Activated CD8-positive, alpha-beta T cell treated with anti-CD3 and anti-CD28 coated beads for 36 hours (primary cell): ENCODE measurements at regions not wholly inside any gene's neighbourhood (a gene's known extent, or its start where the extent isn't known, plus 50 kb on each side); places are given as distances from the start of the nearest gene placed in this dataset.

Experiments
- ATAC-seq: fragments of 200-7000 bp; cut with Tn5 transposase; one replicate; pipeline ENCODE4 v1.10.0; 2021; ENCODE audit warnings: mild to moderate bottlenecking, moderate library complexity
- CTCF ChIA-PET: fragments of 350-600 bp; sonication (Branson Sonifier 250); formaldehyde crosslinking; loops from one replicate; lab custom pipeline; 2021; ENCODE audit warnings: antibody characterized with exemption; lab: Charles Lee
- POLR2A ChIA-PET: fragments of 350-600 bp; sonication (Branson Sonifier 250); formaldehyde crosslinking; loops from one replicate; lab custom pipeline; 2021; ENCODE audit warnings: antibody characterized with exemption; lab: Charles Lee
- DNase-seq: peaks from one replicate; pipeline ENCODE4 v3.0.0-alpha.2; 2020
- H3K27ac Mint-ChIP-seq: one replicate; pipeline ENCODE4 v1.8.0; 2021; ENCODE audit warnings: mild to moderate bottlenecking, mixed read lengths
- H3K27me3 Mint-ChIP-seq: one replicate; pipeline ENCODE4 v1.8.0; 2021; ENCODE audit warnings: mixed read lengths
- H3K36me3 Mint-ChIP-seq: one replicate; pipeline ENCODE4 v1.8.0; 2021; ENCODE audit warnings: low read depth, mixed read lengths
- H3K4me1 Mint-ChIP-seq: one replicate; pipeline ENCODE4 v1.8.0; 2021; ENCODE audit warnings: low read depth, mixed read lengths
- H3K4me3 Mint-ChIP-seq: one replicate; pipeline ENCODE4 v1.8.0; 2021; ENCODE audit warnings: mild to moderate bottlenecking, moderate library complexity, mixed read lengths
- H3K9me3 Mint-ChIP-seq: one replicate; pipeline ENCODE4 v1.8.0; 2021; ENCODE audit warnings: mixed read lengths
- intact Hi-C: fragments of 100-400 bp; cut with micrococcal nuclease; formaldehyde crosslinking; loops from one replicate; pipeline ENCODE4 v1.10.0; 2022
- TF ChIP-seq, protein P1 (sequence below): fragments of 200-600 bp; IDR thresholded peaks from one replicate; pipeline ENCODE4 v1.8.0; 2022; ENCODE audit warnings: antibody characterized with exemption, mild to moderate bottlenecking

DNA sequence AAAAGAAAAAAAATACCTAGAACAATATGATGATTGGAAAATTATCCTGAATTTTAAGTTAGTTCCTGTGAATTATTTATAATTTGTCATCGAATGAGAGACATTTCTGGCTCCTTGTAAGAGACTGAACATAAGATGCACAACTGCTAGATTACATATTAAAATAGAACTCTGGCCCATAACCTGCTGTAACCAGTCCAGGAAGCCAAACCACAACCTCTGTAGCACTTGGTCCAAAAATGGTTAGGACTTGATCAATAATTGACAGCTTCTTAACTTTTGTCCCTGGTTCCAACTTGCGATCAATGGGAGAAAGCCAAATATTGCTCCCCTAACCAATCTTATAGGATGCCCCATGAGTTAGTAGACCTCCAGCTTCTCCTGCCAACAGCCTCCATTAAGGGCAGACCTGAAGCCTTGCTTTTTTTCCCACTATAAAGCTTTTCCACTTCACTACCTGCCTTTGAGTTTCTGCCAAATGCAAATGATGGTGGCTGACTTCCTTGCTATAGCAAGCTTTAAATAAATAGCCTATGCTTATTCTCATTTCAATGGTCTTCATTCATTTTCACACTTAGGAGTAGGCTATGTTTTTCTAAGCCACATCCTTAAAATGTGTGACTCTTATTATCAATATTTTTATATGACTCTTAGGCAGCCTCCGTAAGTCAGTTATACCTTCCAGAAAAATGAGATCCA, 224.0 kb upstream of the ARHGEF26 start:
- TF ChIP-seq, protein P1, sequence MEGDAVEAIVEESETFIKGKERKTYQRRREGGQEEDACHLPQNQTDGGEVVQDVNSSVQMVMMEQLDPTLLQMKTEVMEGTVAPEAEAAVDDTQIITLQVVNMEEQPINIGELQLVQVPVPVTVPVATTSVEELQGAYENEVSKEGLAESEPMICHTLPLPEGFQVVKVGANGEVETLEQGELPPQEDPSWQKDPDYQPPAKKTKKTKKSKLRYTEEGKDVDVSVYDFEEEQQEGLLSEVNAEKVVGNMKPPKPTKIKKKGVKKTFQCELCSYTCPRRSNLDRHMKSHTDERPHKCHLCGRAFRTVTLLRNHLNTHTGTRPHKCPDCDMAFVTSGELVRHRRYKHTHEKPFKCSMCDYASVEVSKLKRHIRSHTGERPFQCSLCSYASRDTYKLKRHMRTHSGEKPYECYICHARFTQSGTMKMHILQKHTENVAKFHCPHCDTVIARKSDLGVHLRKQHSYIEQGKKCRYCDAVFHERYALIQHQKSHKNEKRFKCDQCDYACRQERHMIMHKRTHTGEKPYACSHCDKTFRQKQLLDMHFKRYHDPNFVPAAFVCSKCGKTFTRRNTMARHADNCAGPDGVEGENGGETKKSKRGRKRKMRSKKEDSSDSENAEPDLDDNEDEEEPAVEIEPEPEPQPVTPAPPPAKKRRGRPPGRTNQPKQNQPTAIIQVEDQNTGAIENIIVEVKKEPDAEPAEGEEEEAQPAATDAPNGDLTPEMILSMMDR, result no peak

DNA sequence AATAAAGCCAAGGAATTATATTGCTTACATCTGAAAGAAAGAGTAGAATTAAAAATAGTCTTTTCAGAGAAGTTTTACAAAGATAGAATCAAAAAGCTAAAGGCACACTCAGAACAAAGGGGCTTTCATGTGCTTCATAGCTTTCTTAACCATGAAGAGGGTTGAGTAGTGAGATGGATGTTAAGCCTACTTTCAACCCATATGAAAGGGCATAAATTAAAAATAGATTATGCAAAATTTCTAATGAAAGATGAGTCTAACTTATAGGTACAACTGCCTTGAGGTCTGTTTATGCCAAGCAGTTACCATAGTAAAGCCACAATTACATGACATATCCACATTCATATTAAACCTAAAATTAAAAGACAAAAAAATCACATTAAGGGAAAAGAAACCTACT, 223.3 kb upstream of the ARHGEF26 start:
- ChIA-PET CTCF (no interaction called here), POLR2A (no interaction called here)
- Mint-ChIP-seq H3K36me3 (no peaks in the 10 kb centered on the region), H3K4me1 (no peaks in the 10 kb centered on the region), H3K27me3 (no peaks in the 10 kb centered on the region), H3K4me3 (no peak overlapping the region), H3K27ac (no peak overlapping the region), H3K9me3 (no peaks in the 10 kb centered on the region)
- no peak for DNase-seq
- ATAC-seq, result no peak
- intact Hi-C loops, result no loop called here
- TF ChIP-seq, protein P1, result no peak

More for the DNA sequence above, 224.0 kb upstream of the ARHGEF26 start:
- intact Hi-C loops, result no loop called here
- ATAC-seq, result no peak
- Mint-ChIP-seq H3K4me1 (no peaks in the 10 kb centered on the region), H3K27me3 (no peaks in the 10 kb centered on the region), H3K27ac (no peak overlapping the region), H3K36me3 (no peaks in the 10 kb centered on the region), H3K9me3 (no peaks in the 10 kb centered on the region), H3K4me3 (no peak overlapping the region)
- ChIA-PET CTCF (no interaction called here), POLR2A (no interaction called here)
- no peak for DNase-seq

DNA sequence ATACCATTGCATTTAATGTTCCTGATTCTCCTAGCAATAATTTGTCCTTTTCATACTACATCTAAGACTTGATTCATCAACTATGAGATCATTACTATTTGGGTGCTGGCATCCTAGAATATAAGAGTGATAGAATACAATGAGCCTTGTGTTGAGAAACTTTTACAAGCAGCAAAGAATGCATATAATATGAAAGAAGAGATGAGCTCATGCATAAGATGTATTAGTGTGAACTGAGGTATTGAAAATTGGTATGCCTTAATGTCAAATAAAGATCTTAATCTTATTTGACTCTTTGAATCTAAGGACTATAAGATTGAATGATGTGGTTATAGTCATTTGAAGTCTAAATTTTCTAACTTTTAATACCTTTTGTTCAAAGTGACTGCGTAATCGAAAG, 220.0 kb upstream of the ARHGEF26 start:
- Mint-ChIP-seq H3K4me1 (no peaks in the 10 kb centered on the region), H3K36me3 (no peaks in the 10 kb centered on the region), H3K27me3 (no peaks in the 10 kb centered on the region), H3K9me3 (no peaks in the 10 kb centered on the region), H3K27ac (no peak overlapping the region), H3K4me3 (no peak overlapping the region)
- ATAC-seq, result no peak
- ChIA-PET CTCF (no interaction called here), POLR2A (no interaction called here)
- intact Hi-C loops, result no loop called here
- DNase-seq, result no peak
- TF ChIP-seq, protein P1, result no peak

DNA sequence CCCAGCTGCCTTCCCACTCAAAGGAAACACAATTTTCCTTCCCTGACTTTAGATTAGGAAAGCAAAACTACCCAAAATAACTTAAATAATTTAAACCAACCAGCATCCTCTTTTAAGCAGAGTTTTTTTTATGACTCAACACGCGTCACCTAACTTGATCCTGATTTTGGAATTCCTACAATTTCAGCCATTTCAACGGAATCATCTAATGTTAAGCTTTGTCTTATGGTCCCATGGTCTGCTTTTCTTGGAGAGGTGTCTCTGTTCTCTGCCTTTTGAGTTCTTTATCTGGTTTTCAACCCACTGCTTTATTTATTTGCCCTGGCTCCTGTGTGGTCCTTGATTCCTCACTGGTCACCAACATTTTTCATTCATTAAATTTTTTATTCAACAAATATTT, 219.2 kb upstream of the ARHGEF26 start:
- Mint-ChIP-seq H3K4me3 (no peak overlapping the region), H3K4me1 (no peaks in the 10 kb centered on the region), H3K27me3 (no peaks in the 10 kb centered on the region), H3K9me3 (no peaks in the 10 kb centered on the region), H3K36me3 (no peaks in the 10 kb centered on the region), H3K27ac (no peak overlapping the region)
- DNase-seq (no peak), ATAC-seq (no peak)
- intact Hi-C loops, result no loop called here
- ChIA-PET POLR2A (no interaction called here), CTCF (no interaction called here)
- TF ChIP-seq, protein P1, result no peak

DNA sequence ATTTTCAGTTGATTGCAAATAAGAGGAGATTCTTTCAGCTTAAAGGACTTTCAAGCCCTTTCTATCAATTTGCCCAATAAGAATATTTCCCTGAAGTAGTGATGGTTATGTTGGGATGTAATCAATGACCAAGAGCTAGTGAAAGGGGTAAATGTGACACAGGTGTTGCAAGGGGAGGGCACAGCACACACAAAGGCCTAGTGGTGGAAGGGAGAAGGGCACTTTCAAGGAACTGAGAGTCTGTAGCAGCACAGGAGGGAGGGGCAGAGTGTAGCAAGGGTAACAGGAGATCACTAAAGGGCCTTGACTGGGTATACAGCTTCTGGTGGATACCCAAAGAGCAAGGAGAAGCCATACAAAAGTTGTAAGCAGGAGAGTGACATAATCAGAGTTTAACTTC, 217.8 kb upstream of the ARHGEF26 start:
- Mint-ChIP-seq H3K4me1 (no peaks in the 10 kb centered on the region), H3K4me3 (no peak overlapping the region), H3K36me3 (no peaks in the 10 kb centered on the region), H3K27me3 (no peaks in the 10 kb centered on the region), H3K27ac (no peak overlapping the region), H3K9me3 (no peaks in the 10 kb centered on the region)
- intact Hi-C loops, result no loop called here
- POLR2A ChIA-PET, result no interaction called here
- CTCF ChIA-PET, result interaction anchor here (0.7 kb wide), 1 partner anchor 10 kb away, joined by 3 read pairs; no protein-coding TSS in a partner anchor
- ATAC-seq (no peak), DNase-seq (no peak)
- TF ChIP-seq, protein P1, result no peak
